ENCODE measurements at regions not wholly inside any gene's neighbourhood (a gene's known extent, or its start where the extent isn't known, plus 50 kb on each side); places are given as distances from the start of the nearest gene placed in this dataset.

DNA sequence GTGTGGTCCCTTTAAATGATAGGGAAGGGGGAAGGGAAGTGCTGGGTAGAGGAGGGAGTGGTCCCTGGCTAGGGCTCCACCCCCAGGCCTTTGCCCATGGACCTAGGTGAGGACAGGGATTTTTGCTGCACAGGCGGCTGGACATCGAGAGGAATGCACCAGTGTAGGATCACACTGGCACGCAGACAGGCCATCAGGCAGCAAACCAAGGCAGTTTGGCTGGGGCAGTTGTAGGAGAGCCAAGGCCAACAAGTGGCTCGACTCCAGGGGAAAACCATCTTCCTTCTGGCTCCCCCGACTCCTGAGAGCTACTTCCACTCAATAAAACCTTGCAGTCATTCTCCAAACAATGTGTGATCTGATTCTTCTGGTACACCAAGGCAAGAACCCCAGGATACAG is 402.0 kb upstream of the LRRTM1 start:
- TF ChIP-seq, protein P1, sequence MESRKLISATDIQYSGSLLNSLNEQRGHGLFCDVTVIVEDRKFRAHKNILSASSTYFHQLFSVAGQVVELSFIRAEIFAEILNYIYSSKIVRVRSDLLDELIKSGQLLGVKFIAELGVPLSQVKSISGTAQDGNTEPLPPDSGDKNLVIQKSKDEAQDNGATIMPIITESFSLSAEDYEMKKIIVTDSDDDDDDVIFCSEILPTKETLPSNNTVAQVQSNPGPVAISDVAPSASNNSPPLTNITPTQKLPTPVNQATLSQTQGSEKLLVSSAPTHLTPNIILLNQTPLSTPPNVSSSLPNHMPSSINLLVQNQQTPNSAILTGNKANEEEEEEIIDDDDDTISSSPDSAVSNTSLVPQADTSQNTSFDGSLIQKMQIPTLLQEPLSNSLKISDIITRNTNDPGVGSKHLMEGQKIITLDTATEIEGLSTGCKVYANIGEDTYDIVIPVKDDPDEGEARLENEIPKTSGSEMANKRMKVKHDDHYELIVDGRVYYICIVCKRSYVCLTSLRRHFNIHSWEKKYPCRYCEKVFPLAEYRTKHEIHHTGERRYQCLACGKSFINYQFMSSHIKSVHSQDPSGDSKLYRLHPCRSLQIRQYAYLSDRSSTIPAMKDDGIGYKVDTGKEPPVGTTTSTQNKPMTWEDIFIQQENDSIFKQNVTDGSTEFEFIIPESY (IDR thresholded peaks at IDR 0.05): no peak
- TF ChIP-seq, protein P2, sequence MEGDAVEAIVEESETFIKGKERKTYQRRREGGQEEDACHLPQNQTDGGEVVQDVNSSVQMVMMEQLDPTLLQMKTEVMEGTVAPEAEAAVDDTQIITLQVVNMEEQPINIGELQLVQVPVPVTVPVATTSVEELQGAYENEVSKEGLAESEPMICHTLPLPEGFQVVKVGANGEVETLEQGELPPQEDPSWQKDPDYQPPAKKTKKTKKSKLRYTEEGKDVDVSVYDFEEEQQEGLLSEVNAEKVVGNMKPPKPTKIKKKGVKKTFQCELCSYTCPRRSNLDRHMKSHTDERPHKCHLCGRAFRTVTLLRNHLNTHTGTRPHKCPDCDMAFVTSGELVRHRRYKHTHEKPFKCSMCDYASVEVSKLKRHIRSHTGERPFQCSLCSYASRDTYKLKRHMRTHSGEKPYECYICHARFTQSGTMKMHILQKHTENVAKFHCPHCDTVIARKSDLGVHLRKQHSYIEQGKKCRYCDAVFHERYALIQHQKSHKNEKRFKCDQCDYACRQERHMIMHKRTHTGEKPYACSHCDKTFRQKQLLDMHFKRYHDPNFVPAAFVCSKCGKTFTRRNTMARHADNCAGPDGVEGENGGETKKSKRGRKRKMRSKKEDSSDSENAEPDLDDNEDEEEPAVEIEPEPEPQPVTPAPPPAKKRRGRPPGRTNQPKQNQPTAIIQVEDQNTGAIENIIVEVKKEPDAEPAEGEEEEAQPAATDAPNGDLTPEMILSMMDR (IDR thresholded peaks at IDR 0.05 in 2 of 3, conservative IDR thresholded peaks at IDR 0.05 in 1 of 3; ENCODE audit: control insufficient read depth in 2 of 3, extremely low read depth in 1 of 3, insufficient read depth in 1 of 3, low read depth in 3 of 3, low read length in 3 of 3): no peak
- TF ChIP-seq GABPA (IDR thresholded peaks at IDR 0.05; ENCODE audit: low read depth) (no peak), SREBF2 (IDR thresholded peaks at IDR 0.05; ENCODE audit: low read length) (no peak), BCL11A (IDR thresholded peaks at IDR 0.05; ENCODE audit: low read depth, low read length) (no peak), BRCA1 (IDR thresholded peaks at IDR 0.05; ENCODE audit: low read depth, low read length) (no peak), TCF12 (IDR thresholded peaks at IDR 0.05; ENCODE audit: low read depth, low read length) (no peak), CEBPB (IDR thresholded peaks at IDR 0.05; ENCODE audit: borderline replicate concordance in 1 of 2, low read depth in 2 of 2, low read length in 2 of 2) (no peak), POLR2A (IDR thresholded peaks at IDR 0.05; ENCODE audit: low read depth, low read length) (no peak), SIX5 (IDR thresholded peaks at IDR 0.05; ENCODE audit: low read depth, low read length, severe bottlenecking) (no peak)
- TF ChIP-seq, protein P3, sequence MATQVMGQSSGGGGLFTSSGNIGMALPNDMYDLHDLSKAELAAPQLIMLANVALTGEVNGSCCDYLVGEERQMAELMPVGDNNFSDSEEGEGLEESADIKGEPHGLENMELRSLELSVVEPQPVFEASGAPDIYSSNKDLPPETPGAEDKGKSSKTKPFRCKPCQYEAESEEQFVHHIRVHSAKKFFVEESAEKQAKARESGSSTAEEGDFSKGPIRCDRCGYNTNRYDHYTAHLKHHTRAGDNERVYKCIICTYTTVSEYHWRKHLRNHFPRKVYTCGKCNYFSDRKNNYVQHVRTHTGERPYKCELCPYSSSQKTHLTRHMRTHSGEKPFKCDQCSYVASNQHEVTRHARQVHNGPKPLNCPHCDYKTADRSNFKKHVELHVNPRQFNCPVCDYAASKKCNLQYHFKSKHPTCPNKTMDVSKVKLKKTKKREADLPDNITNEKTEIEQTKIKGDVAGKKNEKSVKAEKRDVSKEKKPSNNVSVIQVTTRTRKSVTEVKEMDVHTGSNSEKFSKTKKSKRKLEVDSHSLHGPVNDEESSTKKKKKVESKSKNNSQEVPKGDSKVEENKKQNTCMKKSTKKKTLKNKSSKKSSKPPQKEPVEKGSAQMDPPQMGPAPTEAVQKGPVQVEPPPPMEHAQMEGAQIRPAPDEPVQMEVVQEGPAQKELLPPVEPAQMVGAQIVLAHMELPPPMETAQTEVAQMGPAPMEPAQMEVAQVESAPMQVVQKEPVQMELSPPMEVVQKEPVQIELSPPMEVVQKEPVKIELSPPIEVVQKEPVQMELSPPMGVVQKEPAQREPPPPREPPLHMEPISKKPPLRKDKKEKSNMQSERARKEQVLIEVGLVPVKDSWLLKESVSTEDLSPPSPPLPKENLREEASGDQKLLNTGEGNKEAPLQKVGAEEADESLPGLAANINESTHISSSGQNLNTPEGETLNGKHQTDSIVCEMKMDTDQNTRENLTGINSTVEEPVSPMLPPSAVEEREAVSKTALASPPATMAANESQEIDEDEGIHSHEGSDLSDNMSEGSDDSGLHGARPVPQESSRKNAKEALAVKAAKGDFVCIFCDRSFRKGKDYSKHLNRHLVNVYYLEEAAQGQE (IDR thresholded peaks at IDR 0.05; ENCODE audit: low read depth, low read length): no peak
